GM12878 (cell line): ENCODE measurements at regions not wholly inside any gene's neighbourhood (a gene's known extent, or its start where the extent isn't known, plus 50 kb on each side); places are given as distances from the start of the nearest gene placed in this dataset.

ENCODE experiments used
- EZH2 ChIP-seq: IDR thresholded peaks from 2 replicates; pipeline ENCODE4 v1.6.1; 2012; ENCODE audit warnings: low read depth, mild to moderate bottlenecking, control low read depth, inconsistent platforms, low read length, borderline replicate concordance; ENCODE audit not compliant: control insufficient read depth
- SMAD5 ChIP-seq: IDR thresholded peaks from 2 replicates; pipeline ENCODE4 v1.6.1; 2016; ENCODE audit warnings: antibody characterized with exemption, low read depth
- SUZ12 ChIP-seq: fragments of 200-600 bp; sonication (generic); IDR thresholded peaks from one replicate; pipeline ENCODE4 v1.6.1; 2018; ENCODE audit warnings: antibody characterized with exemption, mild to moderate bottlenecking; ENCODE audit not compliant: unreplicated experiment

GRCh38 chr13:50521831-50522149 lies 321.7 kb downstream of the DLEU7 start:
- TF ChIP-seq SMAD5, result no peak
- TF ChIP-seq SUZ12, result no peak
- TF ChIP-seq EZH2, result no peak
